ENCODE measurements at regions not wholly inside any gene's neighbourhood (a gene's known extent, or its start where the extent isn't known, plus 50 kb on each side); places are given as distances from the start of the nearest gene placed in this dataset.

DNA sequence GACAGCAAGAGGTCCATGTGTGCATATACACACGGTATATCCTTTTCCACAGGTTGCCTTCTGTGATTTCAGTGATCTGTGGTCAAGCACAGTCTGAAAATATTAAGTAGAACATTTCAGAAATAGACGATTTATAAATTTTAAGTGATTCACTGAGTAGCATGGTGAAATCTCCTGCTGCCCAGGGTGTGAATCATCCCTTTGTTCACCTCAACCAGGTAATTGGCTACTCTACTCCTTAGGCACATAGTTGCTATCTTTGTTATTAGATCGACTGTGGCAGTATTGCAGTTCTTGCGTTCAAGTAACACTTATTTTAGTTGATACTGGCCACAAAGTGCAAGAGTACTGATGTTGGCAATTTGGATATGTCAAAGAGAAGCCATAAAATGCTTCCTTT lies 1421.7 kb downstream of the GRIK2 start:
- TF ChIP-seq POLR2A (IDR thresholded peaks at IDR 0.05; ENCODE audit: low read length) (no peak), GATA1 (IDR thresholded peaks at IDR 0.05; ENCODE audit: low read depth, low read length) (no peak)
